Peyer's patch (tissue), 4 donors: ENCODE measurements at regions not wholly inside any gene's neighbourhood (a gene's known extent, or its start where the extent isn't known, plus 50 kb on each side); places are given as distances from the start of the nearest gene placed in this dataset.
A peak's percentile ranks its signal among the peaks of the same experiment; 100 is the strongest.

Experiments used
- DNase-seq, 3 donors: peaks; one replicate each; pipeline ENCODE4 v3.0.0-alpha.2; 2017 to 2019
- H3K27ac ChIP-seq, 4 donors: fragments of 200-600 bp; sonication (generic); one replicate each; pipeline ENCODE4 v1.5.1; 2016 to 2019
- H3K27me3 ChIP-seq, 2 donors: fragments of 200-600 bp; sonication (generic); one replicate each; pipeline ENCODE4 v1.5.1; 2019
- H3K36me3 ChIP-seq, 3 donors: fragments of 200-600 bp; sonication (generic); one replicate each; pipeline ENCODE4 v1.5.1; 2016 to 2019
- H3K4me1 ChIP-seq, 4 donors: fragments of 200-600 bp; sonication (generic); one replicate each; pipeline ENCODE4 v1.5.1; 2016 to 2019
- H3K4me3 ChIP-seq, 4 donors: fragments of 200-600 bp; sonication (generic); 1 replicate in 3 of 4; 2 replicates in 1 of 4; pipeline ENCODE4 v1.5.1; 2016 to 2019; ENCODE audit warnings: mild to moderate bottlenecking in 1 of 4
- H3K9me3 ChIP-seq, 4 donors: fragments of 200-600 bp; sonication (generic); one replicate each; pipeline ENCODE4 v1.5.1; 2016 to 2019; ENCODE audit warnings: mild to moderate bottlenecking in 1 of 4
- POLR2A ChIP-seq, 2 donors: fragments of 450-650 bp; IDR thresholded peaks; one replicate each; pipeline ENCODE4 v1.5.1; 2017; ENCODE audit warnings: antibody characterized with exemption in 2 of 2, mild to moderate bottlenecking in 2 of 2, moderate library complexity in 2 of 2
- TF ChIP-seq, protein P1 (sequence below), 6 experiments: fragments of 450-650 bp in 4 of 6; fragments of 200-600 bp in 2 of 6; sonication (generic) in 1 of 6; IDR thresholded peaks; one replicate each; pipeline ENCODE4 v1.5.1; 2017 to 2019; ENCODE audit warnings: antibody characterized with exemption in 6 of 6, mild to moderate bottlenecking in 3 of 6, moderate library complexity in 1 of 6

DNA sequence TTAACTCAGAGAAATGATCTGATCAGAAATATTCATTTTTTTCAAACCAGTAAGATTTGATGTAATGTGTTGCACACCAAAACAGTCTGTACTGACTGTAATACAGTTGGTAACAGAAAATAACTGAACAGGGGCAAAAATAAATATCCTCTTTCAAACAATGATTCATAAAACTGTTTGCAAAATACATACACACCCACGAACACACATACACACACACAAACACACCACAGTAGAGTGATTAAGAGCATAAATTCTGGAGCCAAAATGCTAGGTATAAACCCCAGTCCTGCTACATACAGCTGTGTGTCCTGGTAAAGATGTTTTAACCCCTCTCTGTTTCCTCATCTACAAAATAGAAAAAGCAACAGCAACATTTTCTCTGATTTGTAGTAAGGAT lies 376.6 kb downstream of the PDGFC start:
- H3K27ac ChIP-seq, result no peak overlapping the region
- H3K4me3 ChIP-seq, result no peak overlapping the region
- no peaks in the 10 kb centered on the region for H3K4me1 ChIP-seq
- H3K9me3 ChIP-seq, result no peaks in the 10 kb centered on the region
- no peaks in the 10 kb centered on the region for H3K36me3 ChIP-seq
- no peak for TF ChIP-seq POLR2A (IDR thresholded peaks at IDR 0.05)
- TF ChIP-seq, protein P1, sequence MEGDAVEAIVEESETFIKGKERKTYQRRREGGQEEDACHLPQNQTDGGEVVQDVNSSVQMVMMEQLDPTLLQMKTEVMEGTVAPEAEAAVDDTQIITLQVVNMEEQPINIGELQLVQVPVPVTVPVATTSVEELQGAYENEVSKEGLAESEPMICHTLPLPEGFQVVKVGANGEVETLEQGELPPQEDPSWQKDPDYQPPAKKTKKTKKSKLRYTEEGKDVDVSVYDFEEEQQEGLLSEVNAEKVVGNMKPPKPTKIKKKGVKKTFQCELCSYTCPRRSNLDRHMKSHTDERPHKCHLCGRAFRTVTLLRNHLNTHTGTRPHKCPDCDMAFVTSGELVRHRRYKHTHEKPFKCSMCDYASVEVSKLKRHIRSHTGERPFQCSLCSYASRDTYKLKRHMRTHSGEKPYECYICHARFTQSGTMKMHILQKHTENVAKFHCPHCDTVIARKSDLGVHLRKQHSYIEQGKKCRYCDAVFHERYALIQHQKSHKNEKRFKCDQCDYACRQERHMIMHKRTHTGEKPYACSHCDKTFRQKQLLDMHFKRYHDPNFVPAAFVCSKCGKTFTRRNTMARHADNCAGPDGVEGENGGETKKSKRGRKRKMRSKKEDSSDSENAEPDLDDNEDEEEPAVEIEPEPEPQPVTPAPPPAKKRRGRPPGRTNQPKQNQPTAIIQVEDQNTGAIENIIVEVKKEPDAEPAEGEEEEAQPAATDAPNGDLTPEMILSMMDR (IDR thresholded peaks at IDR 0.05), result no peak
- DNase-seq, result no peak
- no peaks in the 10 kb centered on the region for H3K27me3 ChIP-seq

- no peaks in the 10 kb centered on the region for H3K36me3 ChIP-seq
- no peaks in the 10 kb centered on the region for H3K9me3 ChIP-seq
- peak in 1 of 3 donors; percentile 48 for DNase-seq
- no peak overlapping the region for H3K27ac ChIP-seq
- no peak for TF ChIP-seq POLR2A (IDR thresholded peaks at IDR 0.05)
- TF ChIP-seq, protein P1 (IDR thresholded peaks at IDR 0.05), result no peak
- H3K4me1 ChIP-seq, result no peaks in the 10 kb centered on the region
- no peaks in the 10 kb centered on the region for H3K27me3 ChIP-seq
- no peak overlapping the region for H3K4me3 ChIP-seq
Observed at GRCh38 chr4:156594624-156595023, 377.0 kb downstream of the PDGFC start.

DNA sequence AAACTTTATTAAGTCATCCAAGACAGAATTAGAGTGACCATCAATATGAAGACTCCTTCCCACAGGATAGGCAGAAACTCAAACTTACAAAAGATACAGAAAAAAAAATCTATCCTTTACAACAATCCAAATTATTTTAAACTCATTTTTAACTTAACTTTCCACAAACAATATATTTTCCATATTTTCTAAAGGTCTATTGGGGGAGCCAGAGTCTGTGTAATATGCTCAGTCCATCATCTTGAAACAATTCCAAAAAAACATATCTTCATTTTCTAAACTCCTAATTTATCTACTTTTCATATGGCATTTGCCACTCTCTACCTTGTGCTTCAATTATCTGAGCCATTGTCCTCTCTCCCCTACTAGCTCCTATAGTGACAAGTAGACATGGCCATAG lies 378.1 kb downstream of the PDGFC start:
- Histone ChIP-seq H3K4me1 (no peaks in the 10 kb centered on the region), H3K4me3 (no peak overlapping the region), H3K36me3 (no peaks in the 10 kb centered on the region), H3K9me3 (no peaks in the 10 kb centered on the region), H3K27ac (no peak overlapping the region), H3K27me3 (no peaks in the 10 kb centered on the region)
- no peak for TF ChIP-seq POLR2A (IDR thresholded peaks at IDR 0.05)
- TF ChIP-seq, protein P1 (IDR thresholded peaks at IDR 0.05), result no peak
- no peak for DNase-seq

- TF ChIP-seq POLR2A (IDR thresholded peaks at IDR 0.05), result no peak
- TF ChIP-seq, protein P1 (IDR thresholded peaks at IDR 0.05), result no peak
- Histone ChIP-seq H3K4me1 (no peaks in the 10 kb centered on the region), H3K4me3 (no peak overlapping the region), H3K36me3 (no peaks in the 10 kb centered on the region), H3K27me3 (no peaks in the 10 kb centered on the region), H3K27ac (no peak overlapping the region), H3K9me3 (no peaks in the 10 kb centered on the region)
- no peak for DNase-seq
Observed at GRCh38 chr4:156591679-156592078, 379.9 kb downstream of the PDGFC start.

DNA sequence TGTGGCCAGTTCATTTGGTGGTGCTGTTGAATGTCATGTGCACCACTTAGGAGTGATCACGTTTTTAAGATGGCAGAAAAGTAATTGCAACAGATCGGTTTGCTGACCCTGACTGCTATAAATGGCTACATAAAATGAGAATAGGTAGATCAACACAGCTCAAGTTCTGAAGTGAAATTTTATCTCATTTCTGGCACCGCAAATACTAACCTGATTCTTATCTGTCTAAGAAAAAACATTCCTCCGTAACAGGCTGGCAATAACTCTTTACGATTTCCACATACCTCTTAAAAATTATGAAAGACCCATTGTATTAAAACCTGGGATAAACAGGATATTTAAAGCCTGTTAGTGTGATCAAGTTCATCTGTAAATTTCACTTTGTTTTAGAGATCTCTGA lies 387.5 kb downstream of the PDGFC start:
- no peaks in the 10 kb centered on the region for H3K4me1 ChIP-seq
- no peak for DNase-seq
- no peak for TF ChIP-seq POLR2A (IDR thresholded peaks at IDR 0.05)
- TF ChIP-seq, protein P1 (IDR thresholded peaks at IDR 0.05), result no peak
- no peak overlapping the region for H3K27ac ChIP-seq
- H3K9me3 ChIP-seq, result no peaks in the 10 kb centered on the region
- H3K4me3 ChIP-seq, result no peak overlapping the region
- H3K27me3 ChIP-seq, result no peaks in the 10 kb centered on the region
- no peaks in the 10 kb centered on the region for H3K36me3 ChIP-seq

DNA sequence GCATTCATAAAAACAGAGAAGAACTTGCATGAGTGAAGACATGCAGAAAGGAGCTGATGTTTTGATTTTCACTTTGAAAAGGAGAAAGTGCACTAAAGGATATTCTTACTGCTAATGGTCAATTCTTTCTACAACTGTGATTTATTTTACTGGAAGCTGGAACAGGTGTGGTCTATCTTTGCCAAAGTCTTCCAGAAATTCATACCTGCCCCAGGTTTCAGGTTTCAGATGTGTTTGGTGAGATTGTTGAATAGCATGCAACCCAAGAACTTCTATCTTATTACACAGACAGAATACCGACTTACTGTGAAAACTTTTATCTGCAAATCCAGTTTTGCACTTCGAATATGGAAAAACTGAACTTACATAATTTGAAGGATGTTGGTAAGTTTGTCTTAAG lies 388.3 kb downstream of the PDGFC start:
- Histone ChIP-seq H3K27ac (no peak overlapping the region), H3K36me3 (no peaks in the 10 kb centered on the region), H3K4me1 (no peaks in the 10 kb centered on the region)

More for the DNA sequence above, 388.3 kb downstream of the PDGFC start:
- H3K9me3 ChIP-seq, result no peaks in the 10 kb centered on the region
- H3K27me3 ChIP-seq, result no peaks in the 10 kb centered on the region
- H3K4me3 ChIP-seq, result no peak overlapping the region
- DNase-seq, result no peak
- TF ChIP-seq, protein P1 (IDR thresholded peaks at IDR 0.05), result no peak
- TF ChIP-seq POLR2A (IDR thresholded peaks at IDR 0.05), result no peak
